IMR-90 (cell line): ENCODE measurements at regions not wholly inside any gene's neighbourhood (a gene's known extent, or its start where the extent isn't known, plus 50 kb on each side); places are given as distances from the start of the nearest gene placed in this dataset.

Source experiments
- ATAC-seq: fragments of 200-7000 bp; cut with Tn5 transposase; 2 replicates; pipeline ENCODE4 v1.9.1; 2020; ENCODE audit warnings: low read depth, mild to moderate bottlenecking, moderate library complexity
- BruUV-seq: library from RNA; stranded (reverse); fragments of 400-500 nt; replicated peaks from 2 replicates; lab custom pipeline; 2021; lab: Mats Ljungman, UMichigan
- CTCF ChIA-PET: fragments of 300-600 bp; formaldehyde crosslinking; extraction: SDS; loops from one replicate; lab custom pipeline; 2021; ENCODE audit warnings: antibody characterized with exemption; lab: Yijun Ruan, JAX
- POLR2A ChIA-PET: fragments of 300-600 bp; sonication (Branson Sonifier 250); formaldehyde crosslinking; loops from one replicate; lab custom pipeline; 2022; ENCODE audit warnings: antibody characterized with exemption; ENCODE audit not compliant: unreplicated experiment; lab: Charles Lee
- DNase-seq: peaks from one replicate; pipeline ENCODE4 v3.0.0; 2013
- H2AFZ ChIP-seq: replicated peaks from 2 replicates; pipeline ENCODE3; 2013; ENCODE audit warnings: low read length, mild to moderate bottlenecking; ENCODE audit not compliant: poor library complexity
- H2AK5ac ChIP-seq: 2 replicates; pipeline ENCODE4 v1.6.1; 2013; ENCODE audit warnings: low read depth, low read length, inconsistent platforms
- H2AK9ac ChIP-seq: replicated peaks from 2 replicates; pipeline ENCODE3; 2013; ENCODE audit warnings: mild to moderate bottlenecking, low read depth, low read length, moderate library complexity; ENCODE audit not compliant: poor library complexity
- H2BK120ac ChIP-seq: 2 replicates; pipeline ENCODE4 v1.6.1; 2013; ENCODE audit warnings: low read depth, low read length, inconsistent platforms
- H2BK15ac ChIP-seq: 3 replicates; pipeline ENCODE4 v1.6.1; 2013; ENCODE audit warnings: low read depth, low read length, inconsistent platforms
- H2BK20ac ChIP-seq: 2 replicates; pipeline ENCODE4 v1.6.1; 2013; ENCODE audit warnings: low read depth, mild to moderate bottlenecking, inconsistent platforms, low read length, moderate library complexity
- H2BK5ac ChIP-seq: 2 replicates; pipeline ENCODE4 v1.6.1; 2013; ENCODE audit warnings: mild to moderate bottlenecking, low read depth, low read length, inconsistent platforms; ENCODE audit not compliant: poor library complexity, severe bottlenecking
- H3K14ac ChIP-seq: replicated peaks from 2 replicates; pipeline ENCODE4 v1.6.1; 2013; ENCODE audit warnings: low read depth, low read length, inconsistent platforms
- H3K18ac ChIP-seq: 2 replicates; pipeline ENCODE4 v1.6.1; 2013; ENCODE audit warnings: low read depth, low read length, control low read depth
- H3K23ac ChIP-seq: 2 replicates; pipeline ENCODE4 v1.6.1; 2013; ENCODE audit warnings: low read depth, low read length, inconsistent platforms
- H3K27ac ChIP-seq: 2 replicates; pipeline ENCODE4 v1.5.1; 2013; ENCODE audit warnings: mild to moderate bottlenecking, control low read depth, low read length; ENCODE audit not compliant: insufficient read depth
- H3K27me3 ChIP-seq: 2 replicates; pipeline ENCODE4 v1.6.1; 2013; ENCODE audit warnings: low read length; ENCODE audit not compliant: control insufficient read depth, insufficient read depth
- H3K36me3 ChIP-seq: 2 replicates; pipeline ENCODE4 v1.6.1; 2013; ENCODE audit warnings: low read length, mixed read lengths; ENCODE audit not compliant: control insufficient read depth, insufficient read depth
- H3K4ac ChIP-seq: 2 replicates; pipeline ENCODE4 v1.6.1; 2013; ENCODE audit warnings: low read depth, low read length, inconsistent platforms
- H3K4me1 ChIP-seq: 2 replicates; pipeline ENCODE4 v1.6.1; 2013; ENCODE audit warnings: low read length, mixed read lengths; ENCODE audit not compliant: control insufficient read depth, insufficient read depth
- H3K4me2 ChIP-seq: 2 replicates; pipeline ENCODE4 v1.6.1; 2013; ENCODE audit warnings: low read depth, mild to moderate bottlenecking, control low read depth, low read length, moderate library complexity
- H3K4me3 ChIP-seq: 2 replicates; pipeline ENCODE4 v1.5.1; 2013; ENCODE audit warnings: low read depth, mild to moderate bottlenecking, control low read depth, low read length, moderate library complexity; ENCODE audit not compliant: insufficient read depth
- H3K56ac ChIP-seq: 2 replicates; pipeline ENCODE4 v1.6.1; 2013; ENCODE audit warnings: low read length, inconsistent platforms; ENCODE audit not compliant: insufficient read depth; ENCODE audit errors: extremely low read depth
- H3K79me1 ChIP-seq, 2 experiments: 2 replicates each; pipeline ENCODE4 v1.6.1; 2013; ENCODE audit warnings: low read length in 2 of 2, inconsistent platforms in 1 of 2, low read depth in 1 of 2
- H3K9ac ChIP-seq: 2 replicates; pipeline ENCODE4 v1.6.1; 2013; ENCODE audit warnings: low read depth, low read length, control low read depth
- H3K9me1 ChIP-seq: 2 replicates; pipeline ENCODE4 v1.6.1; 2013; ENCODE audit warnings: low read length, inconsistent platforms; ENCODE audit not compliant: insufficient read depth
- H3K9me3 ChIP-seq: 2 replicates; pipeline ENCODE4 v1.6.1; 2013; ENCODE audit warnings: low read length; ENCODE audit not compliant: control insufficient read depth, insufficient read depth
- H4K20me1 ChIP-seq: 2 replicates; pipeline ENCODE4 v1.6.1; 2013; ENCODE audit warnings: low read length, inconsistent platforms; ENCODE audit not compliant: insufficient read depth
- H4K5ac ChIP-seq: 2 replicates; pipeline ENCODE4 v1.6.1; 2013; ENCODE audit warnings: mild to moderate bottlenecking, low read depth, low read length, control low read depth
- H4K8ac ChIP-seq, 2 experiments: 2 replicates each; pipeline ENCODE4 v1.6.1; 2013; ENCODE audit warnings: low read depth in 2 of 2, low read length in 2 of 2, control low read depth in 1 of 2, inconsistent platforms in 1 of 2
- H4K91ac ChIP-seq: 2 replicates; pipeline ENCODE4 v1.6.1; 2013; ENCODE audit warnings: low read depth, low read length, inconsistent platforms; ENCODE audit not compliant: insufficient read depth
- CTCF ChIP-seq: conservative IDR thresholded peaks from 2 replicates; pipeline ENCODE4 v1.5.1; 2012; ENCODE audit warnings: mild to moderate bottlenecking, low read depth, low read length, improper control_type of control experiment
- ELK1 ChIP-seq: fragments of 150-350 bp; IDR thresholded peaks from 2 replicates; pipeline ENCODE4 v1.6.1; 2016; ENCODE audit warnings: low read depth, mild to moderate bottlenecking, low read length, moderate library complexity, borderline replicate concordance
- MXI1 ChIP-seq: IDR thresholded peaks from 2 replicates; pipeline ENCODE4 v1.6.1; 2012; ENCODE audit warnings: low read depth, mild to moderate bottlenecking, low read length, moderate library complexity, borderline replicate concordance
- RAD21 ChIP-seq: IDR thresholded peaks from 2 replicates; pipeline ENCODE4 v1.6.1; 2012; ENCODE audit warnings: low read length, improper control_type of control experiment
- RCOR1 ChIP-seq: IDR thresholded peaks from 2 replicates; pipeline ENCODE4 v1.6.1; 2012; ENCODE audit warnings: mild to moderate bottlenecking, low read length, improper control_type of control experiment; ENCODE audit not compliant: insufficient replicate concordance
- RFX5 ChIP-seq: IDR thresholded peaks from 2 replicates; pipeline ENCODE4 v1.8.0; 2012; ENCODE audit warnings: low read depth, mild to moderate bottlenecking, low read length, moderate library complexity
- SMC3 ChIP-seq: fragments of 150-350 bp; IDR thresholded peaks from 2 replicates; pipeline ENCODE4 v1.6.1; 2016; ENCODE audit warnings: low read depth, mild to moderate bottlenecking, antibody characterized with exemption, low read length, moderate library complexity
- WGBS, 2 experiments: methylation state at CpG; one replicate each; pipeline versions ENCODE4 v1.1.5 to v1.1.7; 2013; ENCODE audit warnings: missing lambda C conversion rate in 2 of 2; ENCODE audit not compliant: insufficient read length in 1 of 2; ENCODE audit errors: extremely low coverage in 2 of 2; 5-methylcytosine and 5-hydroxymethylcytosine counted together
- dilution Hi-C: fragments of 300-500 bp; cut with HindIII; formaldehyde crosslinking; loops from one replicate; pipeline ENCODE4 v1.14.3; 2018; ENCODE audit warnings: low sequenced_read_pairs; ENCODE audit not compliant: unreplicated experiment
- in situ Hi-C: fragments of 300-500 bp; cut with MboI; formaldehyde crosslinking; loops from 3 replicates; pipeline ENCODE4 v1.14.3; 2019; ENCODE audit warnings: low sequenced_read_pairs, inconsistent platforms, mixed read lengths
- intact Hi-C: fragments of 100-400 bp; cut with micrococcal nuclease; formaldehyde crosslinking; loops from 2 replicates; pipeline ENCODE4 v1.10.0; 2022

- no peak overlapping the region for H2BK5ac ChIP-seq
- H4K8ac ChIP-seq, result no peak overlapping the region
- no peak for ATAC-seq
- in situ Hi-C loops (no loop called here), dilution Hi-C loops (no loop called here), intact Hi-C loops (no loop called here)
- no peak overlapping the region for H4K5ac ChIP-seq
- ChIA-PET CTCF (interaction anchor here (0.6 kb wide), 1 partner anchor 652 kb away, joined by 3 read pairs; no protein-coding TSS in a partner anchor), POLR2A (no interaction called here)
- H3K9ac ChIP-seq, result no peak overlapping the region
- H2AK5ac ChIP-seq, result no peak overlapping the region
- no peak overlapping the region for H3K18ac ChIP-seq
- BruUV-seq, result no TSS peak
- no peaks in the 10 kb centered on the region for H3K9me1 ChIP-seq
- H2AK9ac ChIP-seq, result no peak overlapping the region
- H3K4ac ChIP-seq, result no peak overlapping the region
- H2BK20ac ChIP-seq, result no peak overlapping the region
- no peaks in the 10 kb centered on the region for H3K4me1 ChIP-seq
- no peak overlapping the region for H3K4me3 ChIP-seq
- no peak overlapping the region for H3K14ac ChIP-seq
- no peaks in the 10 kb centered on the region for H3K79me1 ChIP-seq
- H2AFZ ChIP-seq, result no peak overlapping the region
- no peak overlapping the region for H3K4me2 ChIP-seq
- WGBS, 2 experiments, result no CpG with 5 or more reads among the region's 11 CpGs
- H3K27ac ChIP-seq, result no peak overlapping the region
- no peak overlapping the region for H3K56ac ChIP-seq
- no peaks in the 10 kb centered on the region for H4K20me1 ChIP-seq
- no peaks in the 10 kb centered on the region for H3K27me3 ChIP-seq
- no peaks in the 10 kb centered on the region for H3K36me3 ChIP-seq
- DNase-seq, result no peak
- H3K23ac ChIP-seq, result no peak overlapping the region
- H4K91ac ChIP-seq, result no peak overlapping the region
- no peak overlapping the region for H2BK120ac ChIP-seq
- no peak for TF ChIP-seq ELK1
- TF ChIP-seq RCOR1, result no peak
- TF ChIP-seq MXI1, result no peak
- TF ChIP-seq CTCF, result no peak
- no peak for TF ChIP-seq RFX5
- no peak for TF ChIP-seq SMC3
- TF ChIP-seq RAD21, result no peak
- H3K9me3 ChIP-seq, result peaks cover 9% of the 10 kb centered on the region
- no peak overlapping the region for H2BK15ac ChIP-seq
These were observed 891.2 kb downstream of the BCL11A start for GRCh38 chr2:59662127-59662861.
